NCI-H345 treated with DMSO at 0.1 percent for 48 hours (cell line): ENCODE measurements at regions not wholly inside any gene's neighbourhood (a gene's known extent, or its start where the extent isn't known, plus 50 kb on each side); places are given as distances from the start of the nearest gene placed in this dataset.
"Not testable (repeated sequence)": the region's sequence is repeated elsewhere in the genome, so short reads cannot be mapped to it uniquely, and the experiment has no call there.

Source experiments
- DNase-seq: peaks from one replicate; lab custom pipeline; 2025; ENCODE audit not compliant: unreplicated experiment; lab: John Stamatoyannopoulos, UW

GRCh38 chr1:147071142-147071541 is 101.1 kb downstream of the PRKAB2 start:
- DNase-seq: no peak

GRCh38 chr1:147062956-147063355 is 109.3 kb downstream of the PRKAB2 start:
- no peak for DNase-seq

DNA sequence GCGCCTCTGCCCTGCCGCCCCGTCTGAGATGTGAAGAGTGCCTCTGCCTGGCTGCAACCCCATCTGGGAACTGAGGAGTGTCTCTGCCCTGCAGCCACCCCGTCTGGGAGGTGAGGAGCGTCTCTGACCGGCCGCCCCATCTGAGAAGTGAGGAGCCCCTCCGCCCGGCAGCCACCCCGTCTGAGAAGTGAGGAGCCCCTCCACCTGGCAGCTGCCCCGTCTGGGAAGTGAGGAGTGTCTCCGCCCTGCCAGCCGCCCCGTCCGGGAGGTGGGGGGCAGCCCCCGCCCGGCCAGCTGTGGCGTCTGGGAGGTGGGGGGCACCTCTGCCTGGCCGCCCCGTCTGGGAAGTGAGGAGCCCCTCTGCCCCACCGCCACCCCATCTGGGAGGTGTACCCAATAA is 110.4 kb downstream of the PRKAB2 start:
- DNase-seq: not testable (repeated sequence)

DNA sequence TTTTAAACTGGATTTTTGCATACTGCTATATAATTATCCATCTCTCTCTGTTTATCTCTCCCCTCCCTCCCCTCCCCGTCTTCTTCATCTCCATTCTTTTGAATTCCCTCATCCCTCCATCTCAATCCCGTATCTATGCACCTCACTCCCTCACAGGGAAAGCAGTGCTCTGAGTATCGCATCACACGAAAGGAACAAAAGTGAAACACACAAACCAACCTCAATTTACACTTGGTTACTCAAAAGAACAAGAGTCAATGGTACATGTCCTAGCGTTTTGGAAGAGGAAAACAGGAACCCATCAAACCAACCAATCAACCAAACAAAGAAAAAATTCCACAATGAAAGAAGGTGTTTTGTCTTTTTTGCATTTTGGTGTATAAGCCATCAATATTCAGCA is 115.1 kb downstream of the NBPF12 start:
- DNase-seq: no peak

GRCh38 chr1:147052677-147053076 is 114.6 kb downstream of the NBPF12 start:
- DNase-seq: no peak

DNA sequence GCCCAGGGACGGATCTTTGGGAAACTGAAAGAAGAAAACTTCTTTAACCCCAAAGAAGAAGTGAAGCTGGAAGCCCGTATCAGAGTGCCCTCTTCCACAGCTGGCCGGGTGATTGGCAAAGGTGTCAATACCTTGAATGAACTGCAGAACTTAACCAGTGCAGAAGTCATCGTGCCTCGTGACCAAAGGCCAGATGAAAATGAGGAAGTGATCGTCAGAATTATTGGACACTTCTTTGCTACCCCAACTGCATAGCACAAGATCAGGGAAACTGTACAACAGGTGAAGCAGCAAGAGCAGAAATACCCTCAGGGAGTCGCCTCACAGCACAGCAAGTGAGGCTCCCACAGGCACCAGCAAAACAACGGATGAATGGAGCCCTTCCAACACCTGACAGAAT is 114.0 kb downstream of the NBPF12 start:
- no peak for DNase-seq

- DNase-seq: no peak
Observed at GRCh38 chr1:147051136-147051535, 113.0 kb downstream of the NBPF12 start.

DNA sequence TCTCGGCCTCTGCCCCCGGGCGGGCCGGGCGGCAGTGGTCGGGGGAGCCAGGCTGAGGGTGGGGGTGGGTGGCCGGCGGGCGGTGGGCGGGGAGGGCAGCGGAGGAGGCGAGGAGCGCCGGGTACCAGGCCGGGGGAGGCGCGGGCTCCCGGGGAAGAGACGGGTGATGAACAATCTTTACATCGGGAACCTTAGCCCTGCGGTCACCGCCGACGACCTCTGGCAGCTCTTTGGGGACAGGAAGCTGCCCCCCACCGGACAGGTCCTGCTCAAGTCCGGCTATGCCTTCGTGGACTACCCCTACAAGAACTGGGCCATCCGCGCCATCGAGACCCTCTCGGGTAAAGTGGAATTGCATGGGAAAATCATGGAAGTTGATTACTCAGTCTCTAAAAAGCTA is 112.5 kb downstream of the NBPF12 start:
- no peak for DNase-seq

- DNase-seq: not testable (repeated sequence)
Observed at GRCh38 chr1:147046863-147047394, 108.8 kb downstream of the NBPF12 start.

GRCh38 chr1:147046189-147046862 is 108.2 kb downstream of the NBPF12 start:
- DNase-seq: no peak
